ENCODE measurements at regions not wholly inside any gene's neighbourhood (a gene's known extent, or its start where the extent isn't known, plus 50 kb on each side); places are given as distances from the start of the nearest gene placed in this dataset.

DNA sequence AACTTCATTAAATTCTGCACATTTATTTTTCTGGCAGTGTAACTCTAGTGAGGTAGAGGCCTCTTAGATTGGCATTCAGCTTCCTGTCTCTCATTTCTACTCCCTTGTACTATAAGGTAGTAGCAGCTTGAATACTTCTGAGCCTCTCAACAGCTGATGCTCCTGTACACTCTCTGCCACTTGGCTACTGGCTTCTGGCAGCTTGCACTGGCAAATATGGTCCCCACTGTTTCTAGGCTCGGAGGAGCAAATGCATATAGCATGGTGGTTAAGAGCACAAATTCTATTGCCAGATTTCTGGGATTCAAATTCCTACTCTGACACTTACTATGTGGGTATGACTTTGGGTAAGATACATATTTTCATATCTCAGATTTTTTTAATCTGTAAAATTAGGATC lies 292.8 kb upstream of the ADGRB3 start:
- no peak for ATAC-seq
- no peaks in the 10 kb centered on the region for H3K9me3 ChIP-seq (ENCODE audit: control insufficient read depth, low read length, poor library complexity, severe bottlenecking)
- DNase-seq, result no peak
- Mint-ChIP-seq H3K4me1 (no peaks in the 10 kb centered on the region), H3K36me3 (ENCODE audit: low read depth) (no peaks in the 10 kb centered on the region), H3K27ac (no peak overlapping the region), H3K27me3 (no peaks in the 10 kb centered on the region), H3K4me3 (no peak overlapping the region)

DNA sequence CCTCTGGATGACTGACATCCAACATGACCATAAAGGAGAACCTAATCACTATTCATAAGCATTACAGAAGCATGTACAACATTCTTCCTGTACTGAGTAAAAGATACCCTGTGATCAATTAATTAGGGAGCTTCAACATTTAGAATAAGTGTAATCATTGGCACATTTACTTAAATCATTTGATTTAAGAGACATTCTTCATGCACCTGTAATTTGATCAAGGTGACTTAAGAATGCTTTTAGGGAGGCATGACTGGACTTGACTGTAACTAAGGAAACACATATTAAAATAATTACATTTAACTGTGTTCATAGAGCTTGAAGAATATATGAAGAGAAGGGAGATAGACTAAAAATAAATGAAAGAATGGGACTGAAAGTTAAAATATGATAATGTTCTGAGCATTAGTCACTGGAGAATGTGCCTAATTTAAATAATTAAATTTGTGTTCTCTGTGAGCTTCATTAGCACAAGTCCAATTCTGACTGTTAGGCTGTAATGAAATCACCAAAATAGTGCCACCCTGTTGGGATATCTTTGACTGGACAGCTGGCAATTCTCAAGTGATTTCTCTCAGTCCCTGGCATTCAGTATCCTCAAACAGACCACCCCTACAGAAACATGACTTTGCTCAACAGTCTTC lies 295.5 kb upstream of the ADGRB3 start:
- DNase-seq (no peak), ATAC-seq (no peak)
- H3K9me3 ChIP-seq (ENCODE audit: control insufficient read depth, low read length, poor library complexity, severe bottlenecking), result no peaks in the 10 kb centered on the region
- Mint-ChIP-seq H3K36me3 (ENCODE audit: low read depth) (no peaks in the 10 kb centered on the region), H3K4me3 (no peak overlapping the region), H3K27ac (no peak overlapping the region), H3K4me1 (no peaks in the 10 kb centered on the region), H3K27me3 (no peaks in the 10 kb centered on the region)

DNA sequence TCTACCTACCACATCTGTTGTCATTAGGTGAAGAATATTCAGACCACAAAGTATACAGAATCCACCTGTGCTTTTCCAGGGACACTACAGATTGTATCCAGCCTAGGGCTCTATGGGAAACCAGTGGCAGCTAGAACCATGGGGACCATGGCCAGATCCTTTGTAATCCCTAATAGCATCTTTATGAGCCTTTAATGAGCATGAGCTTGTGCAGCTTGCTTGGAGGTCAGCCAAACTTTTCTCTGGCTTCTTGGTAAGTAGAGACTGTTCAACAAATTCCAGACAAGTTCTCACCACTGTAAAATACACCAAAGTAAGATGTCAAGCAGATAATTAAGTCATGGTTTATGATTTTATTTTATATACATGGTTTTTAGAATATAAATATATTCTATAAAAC lies 301.6 kb upstream of the ADGRB3 start:
- H3K4me3 Mint-ChIP-seq, result no peak overlapping the region
- H3K36me3 Mint-ChIP-seq (ENCODE audit: low read depth), result no peaks in the 10 kb centered on the region
- no peaks in the 10 kb centered on the region for H3K9me3 ChIP-seq (ENCODE audit: control insufficient read depth, low read length, poor library complexity, severe bottlenecking)
- no peak overlapping the region for H3K27ac Mint-ChIP-seq
- ATAC-seq (no peak), DNase-seq (no peak)
- H3K27me3 Mint-ChIP-seq, result no peaks in the 10 kb centered on the region
- H3K4me1 Mint-ChIP-seq, result no peaks in the 10 kb centered on the region

DNA sequence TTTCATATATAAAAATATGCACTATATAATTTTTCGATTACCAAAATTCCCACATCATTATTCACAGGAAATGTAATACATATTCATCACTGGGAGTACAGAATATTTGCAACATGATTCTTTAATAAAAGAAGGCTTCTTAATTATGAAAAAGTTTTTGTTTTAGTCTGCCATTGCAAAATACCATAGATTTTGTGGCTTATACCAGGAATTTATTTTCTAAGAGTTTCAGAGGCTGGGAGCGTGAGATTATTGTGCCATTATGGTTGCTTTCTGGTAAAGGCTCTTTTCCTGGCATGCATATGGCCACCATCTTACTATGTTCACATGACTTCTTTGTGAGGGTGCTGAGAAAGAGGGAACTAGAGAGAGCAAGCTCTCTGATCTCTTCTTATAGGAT lies 306.9 kb upstream of the ADGRB3 start:
- Mint-ChIP-seq H3K27ac (no peak overlapping the region), H3K4me3 (no peak overlapping the region), H3K4me1 (no peaks in the 10 kb centered on the region), H3K27me3 (no peaks in the 10 kb centered on the region), H3K36me3 (ENCODE audit: low read depth) (no peaks in the 10 kb centered on the region)
- DNase-seq (no peak), ATAC-seq (no peak)
- no peaks in the 10 kb centered on the region for H3K9me3 ChIP-seq (ENCODE audit: control insufficient read depth, low read length, poor library complexity, severe bottlenecking)

DNA sequence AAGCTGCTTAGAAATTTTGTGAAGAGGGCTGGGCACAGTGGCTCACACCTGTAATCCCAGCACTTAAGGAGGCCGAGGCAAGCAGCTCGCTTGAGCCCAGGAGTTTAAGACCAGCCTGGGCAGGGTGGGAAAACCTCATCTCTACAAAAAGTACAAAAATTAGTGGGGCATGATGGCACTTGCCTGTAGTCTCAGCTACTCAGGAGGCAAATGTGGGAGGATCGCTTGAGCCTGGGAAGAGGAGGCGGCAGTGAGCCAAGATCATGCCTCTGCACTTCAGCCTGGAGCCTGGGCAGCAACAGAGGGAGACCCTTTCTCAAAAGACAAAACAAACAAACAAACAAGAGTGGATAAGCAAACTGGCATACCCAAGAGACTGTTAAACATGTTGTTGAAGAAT lies 308.3 kb upstream of the ADGRB3 start:
- DNase-seq, result no peak
- Mint-ChIP-seq H3K27ac (no peak overlapping the region), H3K27me3 (no peaks in the 10 kb centered on the region), H3K4me3 (no peak overlapping the region), H3K36me3 (ENCODE audit: low read depth) (no peaks in the 10 kb centered on the region), H3K4me1 (no peaks in the 10 kb centered on the region)
- ATAC-seq, result no peak
- H3K9me3 ChIP-seq (ENCODE audit: control insufficient read depth, low read length, poor library complexity, severe bottlenecking), result no peaks in the 10 kb centered on the region

DNA sequence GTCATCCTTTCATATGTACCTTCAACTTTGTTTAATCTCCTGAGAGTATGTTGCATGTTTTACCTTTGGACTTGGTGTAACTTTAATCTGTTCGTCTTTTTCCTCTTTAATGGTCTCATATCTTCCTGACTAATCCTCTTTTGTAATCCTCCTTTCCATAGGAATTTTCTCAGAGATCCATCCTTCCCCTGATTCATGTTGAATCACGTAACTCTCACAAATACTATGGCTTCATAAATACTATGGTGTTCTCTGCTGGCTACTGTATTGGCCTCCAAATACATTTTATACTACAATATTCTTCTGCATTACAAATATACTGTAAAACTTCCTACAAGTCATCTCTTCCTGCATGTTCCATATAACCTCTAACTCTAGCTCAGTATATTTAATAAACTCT lies 317.7 kb upstream of the ADGRB3 start:
- Mint-ChIP-seq H3K36me3 (ENCODE audit: low read depth) (no peaks in the 10 kb centered on the region), H3K4me1 (no peaks in the 10 kb centered on the region), H3K4me3 (no peak overlapping the region), H3K27ac (no peak overlapping the region), H3K27me3 (no peaks in the 10 kb centered on the region)
- DNase-seq (no peak), ATAC-seq (no peak)
- H3K9me3 ChIP-seq (ENCODE audit: control insufficient read depth, low read length, poor library complexity, severe bottlenecking), result no peaks in the 10 kb centered on the region

DNA sequence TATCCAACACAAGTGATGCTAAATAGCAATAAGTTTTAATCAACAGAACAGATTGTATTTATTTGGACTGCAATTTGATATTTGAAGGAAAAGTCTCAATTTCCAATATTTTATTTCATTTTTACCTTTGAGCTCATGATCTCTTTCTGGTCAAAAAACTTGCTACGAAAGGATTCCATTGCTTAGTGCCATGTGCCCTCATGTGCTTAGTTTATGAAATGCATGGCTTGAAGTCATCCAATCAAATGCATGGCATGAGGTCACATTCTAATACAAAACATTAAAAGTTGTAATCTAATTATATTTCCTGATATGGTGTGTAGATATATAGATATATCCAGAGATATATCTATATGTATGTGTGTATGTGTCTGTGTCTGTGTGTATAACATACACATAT lies 321.2 kb upstream of the ADGRB3 start:
- no peaks in the 10 kb centered on the region for H3K9me3 ChIP-seq (ENCODE audit: control insufficient read depth, low read length, poor library complexity, severe bottlenecking)
- no peak overlapping the region for H3K27ac Mint-ChIP-seq
- H3K4me1 Mint-ChIP-seq, result no peaks in the 10 kb centered on the region
- ATAC-seq (no peak), DNase-seq (no peak)
- no peaks in the 10 kb centered on the region for H3K27me3 Mint-ChIP-seq
- no peak overlapping the region for H3K4me3 Mint-ChIP-seq
- no peaks in the 10 kb centered on the region for H3K36me3 Mint-ChIP-seq (ENCODE audit: low read depth)

DNA sequence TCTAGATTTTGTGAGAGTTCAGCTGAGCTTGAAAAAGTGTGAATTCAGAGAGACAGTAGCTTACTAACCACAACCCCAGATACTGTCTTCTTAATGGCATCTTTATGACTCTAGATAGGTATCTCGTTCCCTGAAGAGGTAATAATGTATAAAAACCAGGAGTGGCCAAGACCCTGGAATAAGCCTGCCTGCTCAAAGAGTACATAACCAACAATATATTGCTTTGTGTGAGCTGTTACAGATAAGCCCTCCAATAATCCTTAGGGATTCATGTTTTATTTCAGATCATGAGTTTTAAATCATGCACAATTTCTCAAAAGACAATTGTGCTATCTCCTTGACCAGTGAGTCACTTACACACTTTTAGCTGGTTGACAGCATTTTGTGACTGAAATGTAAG lies 327.8 kb upstream of the ADGRB3 start:
- Mint-ChIP-seq H3K4me1 (no peaks in the 10 kb centered on the region), H3K27me3 (no peaks in the 10 kb centered on the region), H3K36me3 (ENCODE audit: low read depth) (no peaks in the 10 kb centered on the region), H3K27ac (no peak overlapping the region), H3K4me3 (no peak overlapping the region)
- H3K9me3 ChIP-seq (ENCODE audit: control insufficient read depth, low read length, poor library complexity, severe bottlenecking), result no peaks in the 10 kb centered on the region
- ATAC-seq, result no peak
- no peak for DNase-seq

DNA sequence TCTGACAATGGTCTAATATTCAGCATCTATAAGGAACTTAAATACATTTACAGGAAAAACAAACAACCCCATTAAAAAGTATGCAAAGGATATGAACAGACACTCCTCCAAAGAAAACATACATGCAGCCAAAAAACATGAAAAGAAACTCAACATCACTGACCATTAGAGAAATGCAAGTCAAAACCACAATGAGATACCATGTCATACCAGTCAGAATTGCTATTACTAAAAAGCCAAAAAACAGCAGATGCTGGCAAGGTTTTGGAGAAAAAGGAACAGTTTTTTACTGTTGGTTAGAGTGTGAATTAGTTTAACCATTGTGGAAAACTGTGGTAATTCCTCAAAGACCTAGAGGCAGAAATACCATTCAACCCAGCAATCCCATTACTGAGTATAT lies 339.0 kb upstream of the ADGRB3 start:
- H3K4me1 Mint-ChIP-seq, result no peaks in the 10 kb centered on the region
- ATAC-seq (no peak), DNase-seq (no peak)
- no peak overlapping the region for H3K4me3 Mint-ChIP-seq
- H3K27me3 Mint-ChIP-seq, result no peaks in the 10 kb centered on the region
- no peaks in the 10 kb centered on the region for H3K9me3 ChIP-seq (ENCODE audit: control insufficient read depth, low read length, poor library complexity, severe bottlenecking)
- H3K27ac Mint-ChIP-seq, result no peak overlapping the region
- no peaks in the 10 kb centered on the region for H3K36me3 Mint-ChIP-seq (ENCODE audit: low read depth)

DNA sequence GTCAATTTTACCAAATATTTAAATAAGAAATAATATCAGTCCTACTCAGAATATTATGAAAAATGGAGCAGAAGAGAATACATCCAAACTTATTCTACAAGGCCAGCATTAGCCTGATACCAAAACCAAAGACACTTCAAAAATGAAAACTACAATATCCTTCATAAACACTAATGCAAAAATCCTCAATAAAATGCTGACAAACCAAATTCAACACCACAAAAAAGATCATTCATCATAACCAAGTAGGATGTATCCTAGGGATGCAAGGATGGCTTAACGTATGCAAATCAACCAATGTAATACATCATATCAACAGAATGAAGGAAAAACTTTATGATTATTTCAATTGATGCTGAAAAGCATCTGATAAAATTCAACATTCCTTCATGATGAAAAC lies 352.4 kb upstream of the ADGRB3 start:
- Mint-ChIP-seq H3K27me3 (no peaks in the 10 kb centered on the region), H3K36me3 (ENCODE audit: low read depth) (no peaks in the 10 kb centered on the region), H3K4me3 (no peak overlapping the region), H3K27ac (no peak overlapping the region), H3K4me1 (no peaks in the 10 kb centered on the region)
- DNase-seq (no peak), ATAC-seq (no peak)
- H3K9me3 ChIP-seq (ENCODE audit: control insufficient read depth, low read length, poor library complexity, severe bottlenecking), result no peaks in the 10 kb centered on the region

DNA sequence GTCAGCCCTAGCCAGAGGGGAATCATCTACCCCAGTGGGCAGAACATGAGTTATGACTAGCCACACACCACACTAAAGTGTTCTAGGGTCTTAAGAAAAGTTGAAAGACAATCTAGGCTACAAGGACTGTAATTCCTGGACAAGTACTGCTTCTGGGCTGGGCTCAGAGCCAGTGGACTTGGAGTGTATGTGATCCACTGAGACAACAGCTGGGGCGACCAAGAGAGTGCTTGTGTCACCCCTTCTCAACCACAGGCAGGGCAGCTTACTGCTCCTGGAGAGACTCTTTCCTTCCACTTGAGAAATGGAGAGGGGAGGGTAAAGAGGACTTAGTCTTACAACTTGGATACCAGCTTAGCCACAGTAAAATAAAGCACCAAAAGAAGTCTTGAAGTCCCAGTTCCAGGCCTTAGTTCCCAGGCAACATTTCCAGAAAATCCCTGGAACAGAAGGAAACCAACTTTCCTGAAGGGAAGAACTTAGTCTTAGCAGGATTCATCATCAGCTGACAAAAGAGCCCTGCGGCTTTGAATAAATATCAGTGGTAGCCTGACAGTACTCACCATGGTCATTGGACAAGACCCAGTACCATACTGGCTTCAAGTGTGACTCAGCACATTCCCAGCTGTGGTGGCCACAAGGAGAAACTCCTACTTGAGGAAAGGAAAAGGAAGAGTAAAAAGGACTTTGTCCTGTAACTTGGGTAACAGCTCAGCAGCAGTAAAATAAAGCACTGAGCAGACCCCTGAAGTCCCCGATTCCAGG lies 355.1 kb upstream of the ADGRB3 start:
- Mint-ChIP-seq H3K36me3 (ENCODE audit: low read depth) (no peaks in the 10 kb centered on the region), H3K27me3 (no peaks in the 10 kb centered on the region), H3K4me3 (no peak overlapping the region), H3K27ac (no peak overlapping the region), H3K4me1 (no peaks in the 10 kb centered on the region)
- DNase-seq, result no peak
- H3K9me3 ChIP-seq (ENCODE audit: control insufficient read depth, low read length, poor library complexity, severe bottlenecking), result no peaks in the 10 kb centered on the region
- ATAC-seq, result no peak

DNA sequence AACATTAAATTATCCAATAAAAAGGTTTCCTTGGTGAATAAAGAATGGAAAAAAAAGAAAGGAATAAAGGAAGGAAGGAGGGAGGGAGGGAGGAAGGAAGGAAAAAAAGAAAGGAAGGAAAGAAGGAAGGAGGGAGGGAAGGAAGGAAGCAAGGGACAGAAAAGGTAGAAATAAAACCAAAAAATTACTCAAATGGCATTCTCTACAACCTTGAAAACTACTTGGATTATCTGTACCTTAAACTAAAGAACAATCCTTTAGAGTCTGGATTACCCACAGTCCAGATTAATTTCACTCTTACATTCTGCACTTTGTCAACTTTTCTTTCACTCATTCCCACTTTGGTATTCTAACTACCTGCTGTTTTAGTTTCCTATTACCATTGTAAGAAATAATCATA lies 361.8 kb upstream of the ADGRB3 start:
- Mint-ChIP-seq H3K27me3 (no peaks in the 10 kb centered on the region), H3K27ac (no peak overlapping the region), H3K36me3 (ENCODE audit: low read depth) (no peaks in the 10 kb centered on the region), H3K4me3 (no peak overlapping the region), H3K4me1 (no peaks in the 10 kb centered on the region)
- H3K9me3 ChIP-seq (ENCODE audit: control insufficient read depth, low read length, poor library complexity, severe bottlenecking), result no peaks in the 10 kb centered on the region
- ATAC-seq, result no peak
- no peak for DNase-seq

DNA sequence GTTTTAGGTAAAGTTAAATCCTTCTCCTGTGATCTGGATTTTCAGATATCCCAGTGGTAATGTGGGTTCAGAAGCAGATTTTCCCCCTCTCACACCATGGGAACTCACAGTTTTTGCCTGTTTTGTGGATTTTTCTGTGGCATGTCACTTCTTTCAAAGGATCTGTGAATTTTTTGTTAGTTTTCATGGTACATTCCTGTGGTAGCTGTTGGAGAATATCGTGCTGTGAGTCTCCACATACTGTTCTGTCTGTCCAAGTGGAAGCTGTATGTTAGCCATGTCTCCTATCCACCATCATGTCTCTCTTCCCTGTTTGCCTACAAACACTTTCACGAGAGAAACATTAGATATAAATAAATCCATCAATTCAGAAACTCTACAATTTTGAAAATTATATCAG lies 378.7 kb upstream of the ADGRB3 start:
- no peaks in the 10 kb centered on the region for H3K9me3 ChIP-seq (ENCODE audit: control insufficient read depth, low read length, poor library complexity, severe bottlenecking)
- H3K4me3 Mint-ChIP-seq, result no peak overlapping the region
- no peak overlapping the region for H3K27ac Mint-ChIP-seq
- ATAC-seq (no peak), DNase-seq (no peak)
- no peaks in the 10 kb centered on the region for H3K27me3 Mint-ChIP-seq
- H3K36me3 Mint-ChIP-seq (ENCODE audit: low read depth), result no peaks in the 10 kb centered on the region
- no peaks in the 10 kb centered on the region for H3K4me1 Mint-ChIP-seq

DNA sequence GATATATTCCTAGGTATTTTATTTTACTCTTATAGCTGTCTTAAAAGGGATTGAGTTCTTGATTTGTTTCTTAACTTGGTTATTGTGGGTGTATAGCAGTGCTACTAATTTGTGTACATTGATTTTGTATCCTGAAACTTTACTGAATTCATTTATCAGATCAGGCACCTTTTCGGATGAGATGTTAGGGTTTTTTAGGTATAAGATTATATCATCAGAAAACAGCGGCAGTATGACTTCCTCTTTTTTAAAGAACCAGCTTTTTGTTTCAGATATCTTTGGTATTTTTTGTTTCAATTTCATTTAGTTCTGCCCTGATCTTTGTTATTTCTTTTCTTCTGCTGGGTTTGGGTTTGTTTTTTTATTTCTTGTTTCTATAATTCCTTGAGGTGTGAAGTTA lies 382.4 kb upstream of the ADGRB3 start:
- Mint-ChIP-seq H3K4me3 (no peak overlapping the region), H3K4me1 (no peaks in the 10 kb centered on the region), H3K27me3 (no peaks in the 10 kb centered on the region), H3K36me3 (ENCODE audit: low read depth) (no peaks in the 10 kb centered on the region), H3K27ac (no peak overlapping the region)
- H3K9me3 ChIP-seq (ENCODE audit: control insufficient read depth, low read length, poor library complexity, severe bottlenecking), result no peaks in the 10 kb centered on the region
- ATAC-seq (no peak), DNase-seq (no peak)

Data from T-helper 17 cell (primary cell).